ENCODE measurements at regions not wholly inside any gene's neighbourhood (a gene's known extent, or its start where the extent isn't known, plus 50 kb on each side); places are given as distances from the start of the nearest gene placed in this dataset.

GRCh38 chr6:11462742-11463397 is 74.7 kb upstream of the TMEM170B start (continued):
- TF ChIP-seq ZNF646 (CRISPR knock-in tag; IDR thresholded peaks at IDR 0.05) (no peak), ZNF792 (CRISPR knock-in tag; IDR thresholded peaks at IDR 0.05) (0 out of 2 replicates have a peak, but pooled peaks have one; percentile 48), ZSCAN29 (CRISPR knock-in tag; conservative IDR thresholded peaks at IDR 0.05) (no peak), MBD4 (IDR thresholded peaks at IDR 0.05; ENCODE audit: borderline replicate concordance, low read length) (no peak), EHMT2 (IDR thresholded peaks at IDR 0.05; ENCODE audit: borderline replicate concordance, low read depth, low read length) (0 out of 2 replicates have a peak, but pooled peaks have one; percentile 48), DMTF1 (CRISPR knock-in tag; IDR thresholded peaks at IDR 0.05) (no peak), TSC22D2 (CRISPR knock-in tag; IDR thresholded peaks at IDR 0.05; ENCODE audit: borderline replicate concordance) (no peak), ZFP36L1 (CRISPR knock-in tag; IDR thresholded peaks at IDR 0.05) (no peak), RFX3 (CRISPR knock-in tag; IDR thresholded peaks at IDR 0.05) (no peak), ZNF670 (CRISPR knock-in tag; IDR thresholded peaks at IDR 0.05; ENCODE audit: borderline replicate concordance) (no peak), PHF20 (CRISPR knock-in tag; IDR thresholded peaks at IDR 0.05) (no peak), TBX3 (IDR thresholded peaks at IDR 0.05; ENCODE audit: borderline replicate concordance) (no peak), ATAD3A (CRISPR knock-in tag; IDR thresholded peaks at IDR 0.05) (no peak), ZBTB34 (CRISPR knock-in tag; IDR thresholded peaks at IDR 0.05) (no peak), ZBTB7B (CRISPR knock-in tag; IDR thresholded peaks at IDR 0.05) (0 out of 2 replicates have a peak, but pooled peaks have one; percentile 25), RFXAP (CRISPR knock-in tag; IDR thresholded peaks at IDR 0.05; ENCODE audit: borderline replicate concordance) (no peak), SIX4 (CRISPR knock-in tag; IDR thresholded peaks at IDR 0.05) (peak; percentile 91; the same call in 1 of the 2 replicates), ZBTB43 (CRISPR knock-in tag; conservative IDR thresholded peaks at IDR 0.05) (0 out of 2 replicates have a peak, but pooled peaks have one; percentile 20), ARID2 (CRISPR knock-in tag; IDR thresholded peaks at IDR 0.05; ENCODE audit: borderline replicate concordance) (no peak)

Data from HepG2 (cell line).